ENCODE measurements at regions not wholly inside any gene's neighbourhood (a gene's known extent, or its start where the extent isn't known, plus 50 kb on each side); places are given as distances from the start of the nearest gene placed in this dataset.

- TF ChIP-seq ZNF112 (tag by site-specific recombination; IDR thresholded peaks at IDR 0.05) (no peak), ZNF19 (tag by site-specific recombination; IDR thresholded peaks at IDR 0.05; ENCODE audit: low read depth) (no peak), ZNF600 (tag by site-specific recombination; IDR thresholded peaks at IDR 0.05) (no peak), ZNF530 (tag by site-specific recombination; IDR thresholded peaks at IDR 0.05; ENCODE audit: low read depth) (no peak)
- TF ChIP-seq, protein P1, sequence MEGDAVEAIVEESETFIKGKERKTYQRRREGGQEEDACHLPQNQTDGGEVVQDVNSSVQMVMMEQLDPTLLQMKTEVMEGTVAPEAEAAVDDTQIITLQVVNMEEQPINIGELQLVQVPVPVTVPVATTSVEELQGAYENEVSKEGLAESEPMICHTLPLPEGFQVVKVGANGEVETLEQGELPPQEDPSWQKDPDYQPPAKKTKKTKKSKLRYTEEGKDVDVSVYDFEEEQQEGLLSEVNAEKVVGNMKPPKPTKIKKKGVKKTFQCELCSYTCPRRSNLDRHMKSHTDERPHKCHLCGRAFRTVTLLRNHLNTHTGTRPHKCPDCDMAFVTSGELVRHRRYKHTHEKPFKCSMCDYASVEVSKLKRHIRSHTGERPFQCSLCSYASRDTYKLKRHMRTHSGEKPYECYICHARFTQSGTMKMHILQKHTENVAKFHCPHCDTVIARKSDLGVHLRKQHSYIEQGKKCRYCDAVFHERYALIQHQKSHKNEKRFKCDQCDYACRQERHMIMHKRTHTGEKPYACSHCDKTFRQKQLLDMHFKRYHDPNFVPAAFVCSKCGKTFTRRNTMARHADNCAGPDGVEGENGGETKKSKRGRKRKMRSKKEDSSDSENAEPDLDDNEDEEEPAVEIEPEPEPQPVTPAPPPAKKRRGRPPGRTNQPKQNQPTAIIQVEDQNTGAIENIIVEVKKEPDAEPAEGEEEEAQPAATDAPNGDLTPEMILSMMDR (tag by site-specific recombination; IDR thresholded peaks at IDR 0.05): no peak
Measured at GRCh38 chr12:69141074-69141473, 98.3 kb upstream of the CPSF6 start.

All from HEK293 (cell line).